H9 (cell line): ENCODE measurements at regions not wholly inside any gene's neighbourhood (a gene's known extent, or its start where the extent isn't known, plus 50 kb on each side); places are given as distances from the start of the nearest gene placed in this dataset.

Experiments
- DNase-seq: peaks from one replicate; pipeline ENCODE4 v3.0.0-alpha.2; 2017
- H2AFZ ChIP-seq: one replicate; pipeline ENCODE4 v1.6.1; 2013; ENCODE audit warnings: mild to moderate bottlenecking, low read length, control low read depth, moderate library complexity
- H2AK5ac ChIP-seq: 2 replicates; pipeline ENCODE4 v1.6.1; 2013; ENCODE audit warnings: low read length, control low read depth, mixed read lengths; ENCODE audit not compliant: insufficient read length
- H2BK120ac ChIP-seq: one replicate; pipeline ENCODE4 v1.6.1; 2013; ENCODE audit warnings: low read depth, mild to moderate bottlenecking, low read length, control low read depth, inconsistent platforms; ENCODE audit not compliant: poor library complexity, severe bottlenecking
- H2BK12ac ChIP-seq: 2 replicates; pipeline ENCODE4 v1.6.1; 2013; ENCODE audit warnings: low read length, control low read depth, mixed read lengths, low read depth; ENCODE audit not compliant: insufficient read length
- H2BK15ac ChIP-seq: 2 replicates; pipeline ENCODE4 v1.6.1; 2013; ENCODE audit warnings: low read depth, low read length, control low read depth
- H2BK20ac ChIP-seq: one replicate; pipeline ENCODE4 v1.6.1; 2013; ENCODE audit warnings: low read depth, mild to moderate bottlenecking, low read length, control low read depth, inconsistent platforms; ENCODE audit not compliant: poor library complexity, severe bottlenecking
- H2BK5ac ChIP-seq: 2 replicates; pipeline ENCODE4 v1.6.1; 2013; ENCODE audit warnings: low read length, control low read depth, mixed read lengths; ENCODE audit not compliant: insufficient read length
- H3K14ac ChIP-seq: 2 replicates; pipeline ENCODE4 v1.6.1; 2013; ENCODE audit warnings: low read length, control low read depth; ENCODE audit not compliant: insufficient read depth
- H3K18ac ChIP-seq: 2 replicates; pipeline ENCODE4 v1.6.1; 2013; ENCODE audit warnings: low read depth, mild to moderate bottlenecking, mixed read lengths, low read length, control low read depth; ENCODE audit not compliant: insufficient read length
- H3K23ac ChIP-seq: 2 replicates; pipeline ENCODE4 v1.6.1; 2013; ENCODE audit warnings: low read length, control low read depth, mixed read lengths, low read depth; ENCODE audit not compliant: insufficient read length
- H3K23me2 ChIP-seq: 2 replicates; pipeline ENCODE4 v1.6.1; 2013; ENCODE audit warnings: low read depth, mild to moderate bottlenecking, mixed read lengths, low read length, control low read depth; ENCODE audit not compliant: insufficient read length, poor library complexity, severe bottlenecking
- H3K27ac ChIP-seq: 2 replicates; pipeline ENCODE4 v1.5.1; 2013; ENCODE audit warnings: low read length, control low read depth, mixed read lengths, low read depth; ENCODE audit not compliant: insufficient read length
- H3K27me3 ChIP-seq: 2 replicates; pipeline ENCODE4 v1.6.1; 2013; ENCODE audit warnings: low read length, control low read depth, inconsistent platforms; ENCODE audit not compliant: insufficient read depth
- H3K4ac ChIP-seq: 2 replicates; pipeline ENCODE4 v1.6.1; 2013; ENCODE audit warnings: low read depth, mild to moderate bottlenecking, control low read depth, inconsistent platforms, low read length, moderate library complexity
- H3K4me1 ChIP-seq: 2 replicates; pipeline ENCODE4 v1.6.1; 2013; ENCODE audit warnings: low read length, control low read depth, inconsistent platforms; ENCODE audit not compliant: insufficient read depth
- H3K4me2 ChIP-seq: 2 replicates; pipeline ENCODE4 v1.6.1; 2013; ENCODE audit warnings: low read length, control low read depth, mixed read lengths; ENCODE audit not compliant: insufficient read length, insufficient read depth
- H3K56ac ChIP-seq: 2 replicates; pipeline ENCODE4 v1.6.1; 2013; ENCODE audit warnings: low read depth, mild to moderate bottlenecking, mixed read lengths, low read length, control low read depth; ENCODE audit not compliant: insufficient read length
- H3K79me1 ChIP-seq: 2 replicates; pipeline ENCODE4 v1.6.1; 2013; ENCODE audit warnings: low read depth, mild to moderate bottlenecking, moderate library complexity, low read length, control low read depth, inconsistent platforms; ENCODE audit not compliant: insufficient read depth, poor library complexity, severe bottlenecking
- H3K79me2 ChIP-seq: 2 replicates; pipeline ENCODE4 v1.6.1; 2013; ENCODE audit warnings: low read length, control low read depth, inconsistent platforms; ENCODE audit not compliant: insufficient read depth
- H3K9ac ChIP-seq: 2 replicates; pipeline ENCODE4 v1.6.1; 2013; ENCODE audit warnings: low read length, control low read depth, mixed read lengths; ENCODE audit not compliant: insufficient read length; ENCODE audit errors: extremely low read depth
- H3K9me3 ChIP-seq: one replicate; pipeline ENCODE4 v1.6.1; 2013; ENCODE audit warnings: low read depth, low read length, inconsistent platforms; ENCODE audit not compliant: control insufficient read depth
- H3T11ph ChIP-seq: one replicate; pipeline ENCODE4 v1.6.1; 2013; ENCODE audit warnings: mild to moderate bottlenecking, low read length, control low read depth, inconsistent platforms
- H4K20me1 ChIP-seq: one replicate; pipeline ENCODE4 v1.6.1; 2013; ENCODE audit not compliant: control insufficient read depth, insufficient read length, insufficient read depth
- H4K5ac ChIP-seq: 2 replicates; pipeline ENCODE4 v1.6.1; 2013; ENCODE audit warnings: low read depth, mild to moderate bottlenecking, mixed read lengths, low read length, control low read depth; ENCODE audit not compliant: insufficient read length
- H4K8ac ChIP-seq: replicated peaks from 2 replicates; pipeline ENCODE4 v1.6.1; 2013; ENCODE audit warnings: low read length, control low read depth, mixed read lengths, low read depth; ENCODE audit not compliant: insufficient read length
- H4K91ac ChIP-seq: 2 replicates; pipeline ENCODE4 v1.6.1; 2013; ENCODE audit warnings: low read depth, mild to moderate bottlenecking, moderate library complexity, mixed read lengths, low read length, control low read depth; ENCODE audit not compliant: insufficient read length
- H3K27ac Mint-ChIP-seq, 3 experiments: 2 replicates in 2 of 3; 3 replicates in 1 of 3; pipeline ENCODE4 v1.8.0; 2020 to 2021; ENCODE audit warnings: mixed read lengths in 3 of 3, mild to moderate bottlenecking in 1 of 3, moderate library complexity in 1 of 3
- H3K27me3 Mint-ChIP-seq: 2 replicates; pipeline ENCODE4 v1.8.0; 2021; ENCODE audit warnings: low read depth, mild to moderate bottlenecking, moderate library complexity, mixed read lengths
- H3K36me3 Mint-ChIP-seq, 3 experiments: 2 replicates in 2 of 3; 3 replicates in 1 of 3; pipeline ENCODE4 v1.8.0; 2020 to 2021; ENCODE audit warnings: low read depth in 3 of 3, mixed read lengths in 3 of 3; ENCODE audit not compliant: insufficient read depth in 1 of 3
- H3K4me1 Mint-ChIP-seq, 2 experiments: 2 replicates each; pipeline ENCODE4 v1.8.0; 2020; ENCODE audit warnings: mixed read lengths in 2 of 2
- H3K4me3 Mint-ChIP-seq, 2 experiments: 2 replicates in 1 of 2; 3 replicates in 1 of 2; pipeline ENCODE4 v1.8.0; 2020 to 2021; ENCODE audit warnings: mild to moderate bottlenecking in 2 of 2, mixed read lengths in 2 of 2, moderate library complexity in 1 of 2
- H3K9me3 Mint-ChIP-seq, 2 experiments: 2 replicates in 1 of 2; 3 replicates in 1 of 2; pipeline ENCODE4 v1.8.0; 2020; ENCODE audit warnings: mild to moderate bottlenecking in 2 of 2, mixed read lengths in 2 of 2, moderate library complexity in 1 of 2
- WGBS: extraction: QIAGEN DNeasy Blood & Tissue Kit; methylation state at CpG from one replicate; pipeline ENCODE4 v1.1.7; 2013; ENCODE audit warnings: missing lambda C conversion rate, low lambda C conversion rate, mixed read lengths; ENCODE audit not compliant: insufficient read length; ENCODE audit errors: extremely low coverage; 5-methylcytosine and 5-hydroxymethylcytosine counted together
- TF ChIP-seq, protein P1 (sequence below): fragments of 200-600 bp; sonication (generic); conservative IDR thresholded peaks from 3 replicates; pipeline ENCODE4 v1.8.0; 2021; ENCODE audit warnings: antibody characterized with exemption, mild to moderate bottlenecking

DNA sequence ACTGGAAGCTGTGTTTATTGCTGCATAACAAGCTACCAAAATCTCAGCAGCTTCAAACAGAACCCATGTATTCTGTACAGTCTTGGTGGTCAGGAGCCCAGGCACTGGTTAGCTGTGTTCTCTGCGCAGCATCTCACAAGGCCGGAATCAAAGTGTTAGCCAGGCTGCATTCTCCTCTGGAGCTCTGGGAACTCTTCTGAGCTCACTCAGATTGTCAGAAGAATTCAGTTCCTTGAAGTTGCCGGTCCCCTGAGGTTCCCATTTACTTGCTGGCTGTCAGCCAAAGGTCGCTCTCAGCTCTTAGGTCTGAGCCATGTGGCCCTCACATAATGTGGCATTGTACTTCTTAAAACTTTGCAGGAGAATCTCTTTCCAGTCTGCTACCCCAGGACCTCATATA lies 123.6 kb upstream of the SMIM21 start:
- Histone ChIP-seq H3K23ac (no peak overlapping the region), H2BK12ac (no peak overlapping the region), H3K14ac (no peak overlapping the region), H3T11ph (no peak overlapping the region), H3K27ac (no peak overlapping the region), H3K56ac (no peak overlapping the region), H3K4me2 (no peak overlapping the region), H4K5ac (no peak overlapping the region), H3K79me1 (no peaks in the 10 kb centered on the region), H3K4ac (no peak overlapping the region), H2AFZ (no peak overlapping the region), H3K79me2 (no peaks in the 10 kb centered on the region), H3K18ac (no peak overlapping the region), H3K4me1 (peaks cover 2% of the 10 kb centered on the region; the same call in 1 of the 2 replicates), H4K91ac (no peak overlapping the region), H2AK5ac (no peak overlapping the region), H2BK5ac (no peak overlapping the region), H2BK15ac (no peak overlapping the region), H3K23me2 (no peaks in the 10 kb centered on the region), H3K9ac (no peak overlapping the region), H2BK20ac (no peak overlapping the region), H3K27me3 (no peaks in the 10 kb centered on the region), H4K8ac (no peak overlapping the region), H4K20me1 (no peaks in the 10 kb centered on the region), H2BK120ac (no peak overlapping the region), H3K9me3 (no peaks in the 10 kb centered on the region)
- no CpG with 5 or more reads among the region's 4 CpGs for WGBS
- peaks cover 0 to 4% of the 10 kb centered on the region in 2 experiments; a peak in 1 of 5 replicates for H3K9me3 Mint-ChIP-seq
- no peak overlapping the region for H3K27ac Mint-ChIP-seq
- H3K4me1 Mint-ChIP-seq = peaks cover 35 to 42% of the 10 kb centered on the region in 2 experiments
- TF ChIP-seq, protein P1, sequence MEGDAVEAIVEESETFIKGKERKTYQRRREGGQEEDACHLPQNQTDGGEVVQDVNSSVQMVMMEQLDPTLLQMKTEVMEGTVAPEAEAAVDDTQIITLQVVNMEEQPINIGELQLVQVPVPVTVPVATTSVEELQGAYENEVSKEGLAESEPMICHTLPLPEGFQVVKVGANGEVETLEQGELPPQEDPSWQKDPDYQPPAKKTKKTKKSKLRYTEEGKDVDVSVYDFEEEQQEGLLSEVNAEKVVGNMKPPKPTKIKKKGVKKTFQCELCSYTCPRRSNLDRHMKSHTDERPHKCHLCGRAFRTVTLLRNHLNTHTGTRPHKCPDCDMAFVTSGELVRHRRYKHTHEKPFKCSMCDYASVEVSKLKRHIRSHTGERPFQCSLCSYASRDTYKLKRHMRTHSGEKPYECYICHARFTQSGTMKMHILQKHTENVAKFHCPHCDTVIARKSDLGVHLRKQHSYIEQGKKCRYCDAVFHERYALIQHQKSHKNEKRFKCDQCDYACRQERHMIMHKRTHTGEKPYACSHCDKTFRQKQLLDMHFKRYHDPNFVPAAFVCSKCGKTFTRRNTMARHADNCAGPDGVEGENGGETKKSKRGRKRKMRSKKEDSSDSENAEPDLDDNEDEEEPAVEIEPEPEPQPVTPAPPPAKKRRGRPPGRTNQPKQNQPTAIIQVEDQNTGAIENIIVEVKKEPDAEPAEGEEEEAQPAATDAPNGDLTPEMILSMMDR = no peak
- no peak for DNase-seq
- H3K27me3 Mint-ChIP-seq = peaks cover 15% of the 10 kb centered on the region
- no peak overlapping the region for H3K4me3 Mint-ChIP-seq
- no peaks in the 10 kb centered on the region; a peak in 2 of 7 replicates for H3K36me3 Mint-ChIP-seq
